Tibial nerve (tissue), 3 donors: ENCODE measurements at regions not wholly inside any gene's neighbourhood (a gene's known extent, or its start where the extent isn't known, plus 50 kb on each side); places are given as distances from the start of the nearest gene placed in this dataset.

Source experiments
- CTCF ChIP-seq, 5 experiments: fragments of 200-600 bp in 3 of 5; fragments of 450-650 bp in 2 of 5; sonication (generic) in 3 of 5; IDR thresholded peaks; one replicate each; pipeline ENCODE4 v1.5.1; 2016 to 2019; ENCODE audit warnings: antibody characterized with exemption in 5 of 5, mild to moderate bottlenecking in 3 of 5, moderate library complexity in 2 of 5
- POLR2A ChIP-seq, 2 donors: fragments of 450-650 bp; IDR thresholded peaks; one replicate each; pipeline ENCODE4 v1.6.1; 2017; ENCODE audit warnings: antibody characterized with exemption in 2 of 2, mild to moderate bottlenecking in 2 of 2, moderate library complexity in 2 of 2

- TF ChIP-seq CTCF (IDR thresholded peaks at IDR 0.05) (no peak), POLR2A (IDR thresholded peaks at IDR 0.05) (no peak)
Observed at GRCh38 chr12:46554460-46554859, 181.9 kb upstream of the SLC38A2 start.
